HG03378 (cell line): ENCODE measurements at regions not wholly inside any gene's neighbourhood (a gene's known extent, or its start where the extent isn't known, plus 50 kb on each side); places are given as distances from the start of the nearest gene placed in this dataset.

ENCODE experiments used
- ATAC-seq: cut with Tn5 transposase; IDR thresholded peaks from one replicate; pipeline ENCODE4 v1.9.1; 2021; ENCODE audit warnings: mild to moderate bottlenecking, moderate library complexity; ENCODE audit not compliant: unreplicated experiment

DNA sequence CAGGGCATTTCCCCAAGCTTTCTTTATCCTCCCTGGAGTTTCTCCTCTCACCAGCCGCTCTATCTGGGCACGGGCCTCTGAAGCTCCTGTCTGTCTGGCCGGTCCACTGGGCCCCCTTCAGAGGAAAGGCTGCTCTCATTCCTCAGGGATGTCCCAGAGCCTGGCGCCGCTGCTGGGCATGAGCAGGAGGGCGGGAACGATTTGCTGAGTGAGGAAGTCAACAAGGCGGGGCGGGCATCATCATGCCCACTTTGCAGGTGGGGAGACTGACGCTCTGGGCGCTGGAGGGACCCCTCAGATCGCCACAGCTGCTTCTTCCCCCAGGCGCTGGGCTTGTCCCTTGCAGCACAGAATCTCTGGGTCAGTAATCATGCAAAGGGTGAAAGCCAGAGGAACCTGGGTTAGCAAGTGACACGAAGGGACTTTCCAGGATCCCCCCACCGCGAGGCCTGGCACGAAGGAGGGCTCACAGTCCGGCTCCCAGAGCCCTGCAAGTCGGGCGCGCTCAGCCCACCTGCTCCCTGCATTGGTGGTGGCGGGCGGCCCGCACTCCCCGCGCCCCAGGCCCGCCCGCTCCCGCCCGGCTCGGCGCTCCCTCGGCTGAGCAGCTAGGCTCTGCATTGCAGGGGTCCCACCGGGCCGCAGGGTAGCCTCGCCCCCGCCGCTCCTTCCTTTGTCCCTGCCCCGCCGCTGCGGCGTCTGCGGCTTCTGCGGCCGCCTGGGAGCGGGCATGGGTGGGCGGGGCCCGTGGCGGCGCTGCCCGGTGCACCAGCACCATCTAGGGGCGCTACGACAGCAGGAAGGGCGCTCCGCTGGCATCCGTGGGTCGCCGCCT, 157.8 kb downstream of the CYRIA start:
- no peak for ATAC-seq

DNA sequence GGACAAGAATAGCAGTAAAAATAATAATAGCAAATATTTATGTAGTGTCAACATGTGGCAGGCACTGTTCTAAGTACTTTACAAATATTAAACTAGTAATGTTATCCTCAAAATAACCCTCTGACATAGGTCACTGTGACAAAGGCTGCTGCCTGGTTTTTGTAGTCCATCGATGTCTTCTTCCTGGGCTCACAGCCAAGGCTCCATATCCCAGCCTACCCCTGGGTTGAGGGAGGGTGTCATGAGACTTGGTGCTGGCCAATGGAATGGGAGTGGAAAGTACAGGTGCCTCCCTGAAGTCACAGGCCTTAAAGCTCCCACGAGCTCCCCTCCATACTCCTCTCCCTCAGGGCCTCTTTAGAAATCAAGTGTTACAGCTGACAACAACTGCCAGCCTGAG, 159.3 kb downstream of the CYRIA start:
- no peak for ATAC-seq

DNA sequence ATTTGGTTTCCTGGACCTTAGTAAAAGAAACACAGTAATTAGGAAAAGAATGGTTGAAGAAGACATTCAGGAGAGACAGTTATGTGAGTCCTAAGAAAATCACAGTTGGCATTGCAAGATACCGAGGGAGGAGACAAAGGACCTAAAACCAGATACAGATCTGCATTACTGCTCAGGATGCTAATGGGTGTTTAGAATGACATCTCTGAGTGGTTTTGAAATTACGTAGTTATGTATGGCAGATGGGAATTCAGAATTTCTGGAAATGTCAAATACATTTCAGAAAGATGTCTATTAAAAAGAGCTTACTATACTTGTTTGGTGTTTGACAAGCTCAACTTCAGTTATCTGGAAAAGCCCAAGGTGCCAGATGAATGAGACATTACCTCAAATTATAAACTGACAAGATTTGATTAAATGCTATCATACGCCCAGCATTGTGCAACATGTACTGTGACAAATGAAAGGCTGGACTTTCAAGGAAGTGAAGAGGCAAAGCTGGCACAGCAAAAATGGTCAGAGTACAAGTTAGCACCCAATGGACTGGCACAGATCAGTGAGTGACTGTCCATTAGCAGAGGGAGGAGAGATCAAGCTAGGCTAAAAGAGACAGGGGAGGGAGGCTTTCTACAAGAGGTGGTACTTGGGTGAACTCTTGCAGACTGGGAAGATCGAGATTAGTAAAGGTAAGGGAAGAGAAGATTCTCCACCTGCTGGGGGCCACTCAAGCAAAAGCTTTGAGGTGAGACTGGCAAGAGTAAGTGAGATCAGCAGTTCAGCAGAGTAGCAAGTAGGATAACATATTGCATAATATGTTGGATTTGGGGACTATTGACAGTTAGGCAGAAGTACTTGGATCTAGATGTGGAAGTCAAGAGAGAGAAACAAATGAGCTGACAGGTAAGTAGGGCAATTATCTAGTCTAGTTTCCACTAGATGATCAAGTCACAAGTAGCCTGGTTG, 168.9 kb downstream of the CYRIA start:
- no peak for ATAC-seq

DNA sequence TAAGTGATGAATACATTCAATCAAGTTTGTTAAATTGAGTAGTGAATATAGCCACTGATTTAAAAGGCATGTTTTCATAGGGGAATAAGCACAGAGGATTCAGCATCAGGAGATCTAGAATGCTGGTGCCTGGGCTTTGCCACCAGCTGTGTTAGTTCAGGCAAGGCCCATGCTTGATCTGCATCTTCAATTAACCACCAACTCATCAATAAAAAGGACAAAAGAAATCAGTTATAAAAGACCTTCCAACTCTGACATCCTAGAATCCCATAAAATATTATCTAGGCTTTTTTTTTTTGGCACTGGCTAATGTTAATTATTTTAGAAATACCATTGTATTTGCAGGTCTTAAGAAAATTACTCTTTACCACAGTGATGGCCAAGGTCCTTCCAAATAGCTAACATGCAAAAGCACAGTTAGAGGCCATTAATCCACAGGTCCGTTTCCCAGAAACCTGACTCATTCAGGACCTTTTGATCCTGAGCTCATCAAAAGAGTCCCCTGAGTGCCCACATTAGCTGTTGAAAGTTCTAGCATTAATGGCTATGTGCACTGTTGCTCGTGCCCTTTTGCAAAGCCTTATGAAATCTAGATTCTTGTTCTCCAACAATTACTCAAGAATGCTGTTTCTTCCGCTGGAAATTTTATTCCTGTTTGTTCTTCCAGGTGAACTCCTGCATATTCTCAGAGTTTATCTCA, 170.0 kb downstream of the CYRIA start:
- ATAC-seq = no peak

DNA sequence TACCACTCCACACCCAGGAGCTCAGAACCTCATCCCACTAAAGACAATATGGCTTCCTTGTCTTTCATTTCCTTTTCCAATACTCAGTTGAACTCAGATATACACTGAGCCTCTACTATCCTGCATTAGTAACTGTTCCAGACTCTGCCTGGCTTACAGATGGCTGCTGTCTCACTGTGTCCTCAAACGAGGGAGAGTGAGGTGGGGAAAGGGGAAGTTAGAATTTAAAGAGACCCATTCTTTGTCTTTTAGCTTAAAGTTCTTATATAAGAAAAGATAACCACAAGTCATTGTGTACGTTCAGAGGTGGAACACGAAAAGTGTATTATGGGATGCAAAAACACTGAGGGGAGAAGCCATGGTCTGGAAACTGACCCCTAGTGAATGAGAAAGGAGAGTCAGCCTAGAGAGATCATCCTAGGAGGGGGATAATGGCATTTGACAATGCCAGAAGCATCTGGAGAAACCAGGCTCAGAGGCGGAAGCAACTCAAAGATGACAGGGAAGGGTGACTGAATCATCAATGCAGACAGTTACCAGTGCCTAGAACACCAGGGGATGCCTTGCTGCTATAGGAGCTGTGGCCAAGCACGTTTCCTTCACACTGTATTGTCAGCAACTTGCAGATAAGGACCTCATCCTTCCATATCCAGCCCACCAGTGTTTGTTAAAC, 170.7 kb downstream of the CYRIA start:
- ATAC-seq = no peak

DNA sequence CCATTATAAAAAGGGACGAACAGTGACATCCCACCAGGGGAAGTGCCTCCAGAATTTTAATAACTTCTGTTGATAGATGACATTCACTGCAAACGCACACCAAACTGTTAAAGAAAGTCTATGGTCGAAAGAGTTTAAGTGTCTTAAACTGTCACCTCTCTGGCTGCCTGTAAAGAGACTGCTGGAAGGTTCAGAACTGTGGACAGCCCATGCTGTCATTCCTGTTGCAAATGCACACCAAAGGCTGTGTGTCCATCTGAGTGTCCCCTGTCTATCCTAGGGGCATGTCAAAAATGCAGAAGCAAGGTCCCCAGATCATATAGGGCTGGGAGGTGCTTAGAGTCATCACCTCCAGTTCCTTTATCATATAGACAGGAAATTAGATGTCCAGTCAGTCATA, 171.8 kb downstream of the CYRIA start:
- no peak for ATAC-seq

DNA sequence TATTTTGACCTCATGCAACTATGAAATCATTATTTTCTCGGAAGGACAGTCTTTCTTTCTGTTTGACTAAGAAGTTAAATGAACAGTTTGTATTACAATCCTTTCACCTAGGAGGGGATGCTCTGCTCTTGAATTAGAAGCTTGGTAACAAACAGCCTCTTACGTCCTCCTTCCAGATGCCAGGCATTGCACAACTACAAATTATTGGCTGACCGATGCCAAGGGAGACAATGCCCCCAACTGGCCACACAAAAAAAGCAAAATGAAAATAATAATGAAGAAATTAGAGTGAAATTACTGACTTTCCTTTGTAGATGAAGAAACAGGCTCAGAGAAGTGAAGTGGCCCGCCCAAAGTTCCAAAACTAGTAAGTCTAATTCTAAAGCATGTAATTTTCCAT, 177.9 kb downstream of the CYRIA start:
- no peak for ATAC-seq

DNA sequence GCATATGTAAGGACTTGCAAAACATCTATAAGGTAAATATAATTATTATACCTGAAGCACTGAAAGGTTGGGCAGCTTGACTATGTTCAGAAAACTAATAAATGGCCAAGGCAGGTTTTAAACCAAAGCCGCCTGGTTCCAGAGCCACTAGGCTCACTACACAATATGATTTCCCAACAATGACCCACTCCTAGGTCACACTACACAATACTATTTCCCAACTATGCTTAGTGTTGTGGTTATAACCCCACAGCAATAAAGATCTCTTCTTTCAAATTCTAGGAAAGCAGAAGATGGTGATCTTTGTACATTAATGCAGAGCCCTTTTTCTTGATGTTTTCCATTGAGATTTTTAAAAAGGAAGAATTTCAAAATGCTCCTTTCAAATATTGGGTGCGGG, 180.4 kb downstream of the CYRIA start:
- no peak for ATAC-seq

DNA sequence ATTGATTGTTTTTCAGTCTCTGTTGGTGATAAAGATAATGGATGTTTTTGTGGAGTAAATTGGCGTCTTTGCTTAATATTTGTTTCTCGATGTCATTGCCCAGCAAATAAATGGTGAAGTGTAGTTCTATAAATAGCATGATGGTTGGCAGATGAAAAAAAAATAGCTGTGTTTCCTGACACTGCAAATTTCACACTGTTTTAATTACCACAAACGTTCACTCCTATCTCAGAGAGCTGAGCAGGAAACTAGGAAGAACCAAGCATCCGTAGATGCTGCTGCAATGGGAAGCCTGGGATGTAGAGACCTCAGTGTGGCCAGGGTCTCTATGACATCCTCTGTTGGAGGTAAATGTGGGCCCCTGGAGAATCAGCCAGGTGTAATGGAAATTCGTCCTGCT, 183.2 kb downstream of the CYRIA start:
- ATAC-seq = no peak

DNA sequence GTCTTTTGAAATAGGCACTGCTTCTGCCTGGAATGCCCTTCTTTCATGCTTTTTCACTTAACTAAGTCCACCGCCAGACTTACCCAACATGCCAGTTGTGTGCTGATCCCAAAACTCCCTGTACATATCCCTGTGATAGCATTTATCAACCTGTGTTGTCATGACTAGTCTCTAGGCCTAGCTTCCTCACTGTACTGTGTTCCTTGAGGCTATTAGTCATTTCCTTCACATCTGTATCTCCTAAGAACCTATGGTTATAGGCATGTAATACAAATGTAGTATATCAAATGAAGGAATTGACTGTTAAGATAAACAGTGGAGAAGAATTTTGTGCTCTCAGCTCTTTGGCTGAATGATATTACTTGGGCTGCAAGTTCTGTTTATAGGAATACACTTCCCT, 184.3 kb downstream of the CYRIA start:
- ATAC-seq = no peak

DNA sequence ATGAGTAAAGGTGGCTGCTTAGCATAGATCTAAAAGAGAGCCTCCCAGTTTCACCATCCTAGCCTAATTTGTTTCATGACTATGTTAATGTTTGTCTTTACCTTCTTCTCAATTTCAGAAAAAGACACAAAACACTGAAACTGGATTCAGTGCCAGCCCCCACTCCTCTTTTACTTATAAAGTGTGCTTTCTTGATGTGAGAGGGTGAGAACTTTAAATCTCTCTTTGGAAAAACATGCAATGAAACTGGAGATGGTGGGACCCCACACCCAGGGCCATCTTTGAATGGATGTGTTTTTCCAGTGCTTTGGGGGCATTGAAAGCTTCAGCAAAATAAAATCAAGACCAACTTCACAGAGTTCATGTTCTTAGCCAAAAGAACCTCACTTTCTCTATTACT, 185.9 kb downstream of the CYRIA start:
- no peak for ATAC-seq

DNA sequence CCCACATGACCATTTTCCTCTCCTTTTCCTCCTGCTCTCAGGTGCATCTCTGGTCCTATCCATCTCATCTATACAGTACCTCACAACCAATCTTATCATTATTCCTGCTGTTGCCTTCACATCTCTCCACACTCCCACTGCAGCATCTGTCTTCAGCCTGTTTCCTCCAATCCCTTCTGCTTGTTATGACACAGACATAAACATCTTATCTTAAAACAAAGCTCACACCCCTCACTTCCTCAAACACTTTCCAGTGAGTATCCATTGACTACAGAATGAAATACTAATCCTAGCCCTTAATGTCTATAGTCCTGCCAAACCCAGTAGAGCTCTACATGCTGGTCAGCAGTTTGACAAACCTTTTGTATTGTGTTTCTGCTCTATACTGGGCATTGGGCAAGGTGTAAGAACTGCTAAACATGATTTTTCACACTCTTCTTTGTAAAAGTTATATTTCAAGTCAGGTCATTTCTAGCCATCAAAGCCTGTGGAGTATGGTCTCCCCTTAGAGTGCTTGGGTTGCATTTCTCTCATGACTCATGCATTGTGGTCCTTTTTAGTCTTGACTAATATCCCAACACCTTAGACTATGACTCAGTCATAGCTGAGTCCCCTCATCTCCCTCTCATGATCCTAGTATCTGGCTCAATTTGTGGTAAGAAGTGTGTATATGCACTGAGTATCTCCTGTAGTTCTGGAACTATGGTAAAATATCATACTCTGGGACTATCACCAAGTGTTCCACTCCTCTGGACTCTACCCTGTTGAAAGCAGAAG, 187.0 kb downstream of the CYRIA start:
- no peak for ATAC-seq

DNA sequence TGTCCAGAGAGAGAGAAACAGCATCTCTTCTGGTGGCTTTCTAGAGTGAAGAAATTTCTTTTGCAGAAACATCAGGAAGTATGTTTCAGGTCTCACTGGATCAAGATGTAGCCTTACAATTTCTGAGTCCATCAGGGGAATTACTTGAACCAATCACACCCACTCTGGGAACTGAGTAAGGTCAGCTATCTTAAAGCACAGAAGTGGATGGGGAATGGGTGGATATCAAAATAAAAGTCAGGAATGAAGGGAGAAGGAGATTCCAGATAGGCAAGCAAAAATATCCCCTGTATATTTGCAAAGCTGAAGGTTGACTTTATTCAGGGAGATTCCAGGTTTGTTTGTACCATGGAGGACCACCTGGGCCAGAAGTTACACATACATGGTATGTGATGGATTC, 188.0 kb downstream of the CYRIA start:
- no peak for ATAC-seq

DNA sequence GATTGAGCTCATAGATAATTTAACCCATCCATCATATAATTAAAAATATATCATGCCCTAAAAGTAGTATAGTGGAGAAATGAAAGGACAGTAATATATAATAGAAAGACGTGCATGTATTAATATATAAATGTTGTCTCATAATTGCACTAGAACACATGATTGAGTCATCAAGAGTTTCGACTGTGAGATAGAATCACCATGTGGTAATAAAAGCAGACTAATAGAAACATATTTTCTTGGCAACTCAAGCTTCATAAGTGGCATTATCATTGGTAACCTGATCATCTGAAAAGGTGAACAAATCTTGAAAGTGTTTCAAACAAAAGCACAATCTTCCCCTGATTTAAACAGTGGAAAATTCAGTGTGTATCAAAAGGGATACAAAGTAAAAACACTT, 188.8 kb downstream of the CYRIA start:
- no peak for ATAC-seq

DNA sequence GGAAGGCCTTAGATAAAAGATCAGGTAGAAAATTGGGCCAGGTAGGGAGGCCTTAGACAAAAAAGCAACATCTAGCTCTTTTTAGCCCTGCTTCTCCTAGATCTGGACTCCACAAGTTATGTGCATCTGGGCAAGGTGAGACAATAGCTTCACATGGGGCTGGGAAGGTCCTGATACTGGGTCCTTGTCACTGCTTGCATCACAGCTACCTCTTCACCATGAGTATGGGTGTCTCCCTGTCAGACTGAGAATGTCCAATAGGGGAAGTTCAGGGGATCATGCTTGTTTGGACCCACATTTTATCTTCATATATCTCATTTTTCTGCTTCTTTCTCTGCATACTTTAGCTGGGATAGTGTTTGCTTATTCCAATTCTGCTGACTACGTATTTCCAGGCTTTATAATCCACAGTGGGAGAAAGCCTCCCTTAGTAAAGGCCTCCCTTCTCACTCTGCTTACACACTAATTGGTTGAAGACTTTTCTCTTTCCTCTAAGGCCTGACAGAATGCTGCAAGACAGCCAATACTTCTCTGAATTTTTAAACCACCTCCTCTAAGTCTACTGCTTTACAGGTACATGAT, 189.6 kb downstream of the CYRIA start:
- no peak for ATAC-seq

DNA sequence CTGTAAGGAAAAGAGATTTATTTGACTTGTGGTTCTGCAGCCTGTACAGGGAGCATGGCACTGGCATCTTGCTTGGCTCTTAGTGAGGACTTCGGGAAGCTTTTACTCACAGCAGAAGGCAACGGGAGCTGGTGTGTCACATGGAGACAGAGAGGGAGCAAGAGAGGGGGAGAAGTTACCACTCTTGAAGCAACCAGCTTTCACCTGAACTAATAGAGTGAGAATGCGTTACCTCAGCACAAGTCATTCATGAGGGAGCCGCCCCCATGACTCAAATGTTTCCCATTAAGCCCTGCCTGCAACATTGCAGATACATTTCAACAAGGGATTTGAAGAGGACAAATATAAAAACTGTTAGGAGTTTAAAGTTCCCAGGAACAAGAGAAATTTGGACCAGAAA, 190.0 kb downstream of the CYRIA start:
- no peak for ATAC-seq

DNA sequence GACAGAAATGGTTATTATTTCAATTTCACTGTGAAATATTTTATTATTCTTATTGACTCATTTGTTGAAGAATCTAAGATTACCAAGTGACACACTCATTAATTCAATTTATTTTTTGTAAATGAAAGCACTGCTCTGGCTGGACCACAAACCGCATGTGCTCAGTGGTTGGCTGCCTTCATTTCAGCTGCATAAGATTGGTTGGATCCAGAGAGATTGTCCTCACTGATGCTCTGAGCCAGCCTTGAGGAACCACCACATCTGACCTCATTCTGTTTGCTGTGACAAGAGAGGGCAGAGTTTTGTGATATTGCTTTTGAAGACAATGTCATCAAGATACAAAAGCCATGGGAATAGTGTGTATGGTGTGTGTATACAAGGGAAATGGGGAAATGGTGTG, 192.1 kb downstream of the CYRIA start:
- no peak for ATAC-seq

DNA sequence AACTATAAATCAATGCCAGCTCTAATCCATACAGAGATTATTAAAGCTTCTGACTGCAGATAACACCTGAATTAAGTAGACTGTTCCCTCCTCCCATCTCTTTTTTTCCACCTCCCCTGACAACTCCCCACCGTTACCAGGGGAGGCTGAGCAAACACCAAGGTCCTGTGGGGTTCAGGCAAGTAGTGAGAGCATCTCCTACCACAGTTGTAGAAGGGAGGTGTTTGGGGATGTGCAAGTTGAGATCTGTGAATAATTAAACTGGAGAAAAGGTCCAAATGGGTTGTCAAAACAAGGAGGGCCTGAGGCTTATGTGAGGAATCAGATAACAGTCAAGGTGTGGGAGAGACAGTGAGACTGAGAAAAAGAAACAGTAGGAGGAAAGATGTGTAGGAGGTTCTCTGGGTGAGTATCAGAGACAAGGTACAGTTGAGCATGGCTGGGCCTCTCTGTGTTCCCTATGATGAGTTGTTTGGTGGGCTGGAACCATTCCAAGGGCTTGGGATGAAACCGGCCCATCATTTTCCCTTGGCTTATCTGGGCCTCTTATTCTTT, 194.6 kb downstream of the CYRIA start:
- ATAC-seq = no peak

DNA sequence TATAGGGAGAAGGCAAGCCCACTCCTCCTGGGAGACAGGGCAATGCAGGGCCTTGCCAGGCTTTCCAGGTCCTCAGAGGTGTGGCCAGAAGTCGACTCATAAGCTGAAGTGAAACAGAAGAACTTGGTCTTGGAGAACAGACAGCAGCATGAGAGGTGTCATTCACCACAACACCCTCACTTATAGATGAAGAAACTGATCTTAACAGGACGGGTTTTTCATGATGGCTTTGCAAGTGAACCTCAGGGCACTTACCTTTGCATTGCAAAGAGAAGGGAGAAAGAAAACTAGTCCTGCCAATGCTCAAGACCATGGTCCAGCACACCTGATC, 198.8 kb downstream of the CYRIA start:
- no peak for ATAC-seq
